ENCODE measurements at regions not wholly inside any gene's neighbourhood (a gene's known extent, or its start where the extent isn't known, plus 50 kb on each side); places are given as distances from the start of the nearest gene placed in this dataset.

DNA sequence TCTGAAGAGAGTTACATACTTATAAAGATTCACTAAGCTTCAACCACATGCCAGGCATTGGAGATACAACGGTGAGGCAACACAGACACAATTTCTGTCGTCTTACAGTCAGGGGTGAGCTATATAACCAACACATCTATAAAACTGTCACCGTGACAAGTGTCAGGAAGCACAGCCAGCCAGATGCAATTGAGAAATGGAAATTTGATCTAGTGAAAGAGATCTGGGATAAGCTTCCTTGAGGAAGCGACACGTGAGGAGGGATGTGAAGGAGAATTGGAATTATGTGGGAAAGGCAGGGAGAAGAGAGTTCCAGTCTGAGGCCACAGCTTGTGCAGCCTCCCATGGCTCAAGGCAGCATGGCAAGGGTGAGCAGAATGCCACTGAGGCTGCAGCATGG is 50.9 kb upstream of the ZNF354B start:
- H3K4me3 ChIP-seq (replicated peaks; ENCODE audit: low read depth, low read length) = no peak overlapping the region
- TF ChIP-seq, protein P1, sequence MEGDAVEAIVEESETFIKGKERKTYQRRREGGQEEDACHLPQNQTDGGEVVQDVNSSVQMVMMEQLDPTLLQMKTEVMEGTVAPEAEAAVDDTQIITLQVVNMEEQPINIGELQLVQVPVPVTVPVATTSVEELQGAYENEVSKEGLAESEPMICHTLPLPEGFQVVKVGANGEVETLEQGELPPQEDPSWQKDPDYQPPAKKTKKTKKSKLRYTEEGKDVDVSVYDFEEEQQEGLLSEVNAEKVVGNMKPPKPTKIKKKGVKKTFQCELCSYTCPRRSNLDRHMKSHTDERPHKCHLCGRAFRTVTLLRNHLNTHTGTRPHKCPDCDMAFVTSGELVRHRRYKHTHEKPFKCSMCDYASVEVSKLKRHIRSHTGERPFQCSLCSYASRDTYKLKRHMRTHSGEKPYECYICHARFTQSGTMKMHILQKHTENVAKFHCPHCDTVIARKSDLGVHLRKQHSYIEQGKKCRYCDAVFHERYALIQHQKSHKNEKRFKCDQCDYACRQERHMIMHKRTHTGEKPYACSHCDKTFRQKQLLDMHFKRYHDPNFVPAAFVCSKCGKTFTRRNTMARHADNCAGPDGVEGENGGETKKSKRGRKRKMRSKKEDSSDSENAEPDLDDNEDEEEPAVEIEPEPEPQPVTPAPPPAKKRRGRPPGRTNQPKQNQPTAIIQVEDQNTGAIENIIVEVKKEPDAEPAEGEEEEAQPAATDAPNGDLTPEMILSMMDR (IDR thresholded peaks at IDR 0.05; ENCODE audit: low read depth, low read length, missing control alignments) = no peak
- DNase-seq (ENCODE audit: extremely low read depth, low read depth) = no peak

DNA sequence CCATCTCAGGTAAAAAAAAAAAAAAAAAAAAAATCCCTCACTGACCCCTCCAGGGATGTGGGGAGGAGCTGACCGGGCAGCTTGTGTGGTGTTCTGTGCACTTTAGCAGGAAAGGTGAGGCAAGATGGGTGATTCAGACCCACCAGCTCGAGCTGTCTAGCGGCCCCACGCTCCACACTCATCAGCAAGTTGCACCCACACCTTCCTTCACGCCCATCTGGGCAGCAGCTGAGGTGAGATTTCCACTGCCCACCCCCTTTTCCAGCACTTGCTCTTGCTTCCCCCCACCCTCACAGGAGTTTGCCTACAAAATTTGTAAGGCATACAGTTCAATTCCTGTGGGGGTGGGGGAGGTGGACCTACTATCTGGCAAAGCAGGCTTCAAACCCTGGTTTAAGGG is 58.7 kb upstream of the ZNF354B start:
- TF ChIP-seq, protein P1 (IDR thresholded peaks at IDR 0.05; ENCODE audit: low read depth, low read length, missing control alignments) = no peak
- no peak for DNase-seq (ENCODE audit: extremely low read depth, low read depth)
- no peak overlapping the region for H3K4me3 ChIP-seq (replicated peaks; ENCODE audit: low read depth, low read length)

DNA sequence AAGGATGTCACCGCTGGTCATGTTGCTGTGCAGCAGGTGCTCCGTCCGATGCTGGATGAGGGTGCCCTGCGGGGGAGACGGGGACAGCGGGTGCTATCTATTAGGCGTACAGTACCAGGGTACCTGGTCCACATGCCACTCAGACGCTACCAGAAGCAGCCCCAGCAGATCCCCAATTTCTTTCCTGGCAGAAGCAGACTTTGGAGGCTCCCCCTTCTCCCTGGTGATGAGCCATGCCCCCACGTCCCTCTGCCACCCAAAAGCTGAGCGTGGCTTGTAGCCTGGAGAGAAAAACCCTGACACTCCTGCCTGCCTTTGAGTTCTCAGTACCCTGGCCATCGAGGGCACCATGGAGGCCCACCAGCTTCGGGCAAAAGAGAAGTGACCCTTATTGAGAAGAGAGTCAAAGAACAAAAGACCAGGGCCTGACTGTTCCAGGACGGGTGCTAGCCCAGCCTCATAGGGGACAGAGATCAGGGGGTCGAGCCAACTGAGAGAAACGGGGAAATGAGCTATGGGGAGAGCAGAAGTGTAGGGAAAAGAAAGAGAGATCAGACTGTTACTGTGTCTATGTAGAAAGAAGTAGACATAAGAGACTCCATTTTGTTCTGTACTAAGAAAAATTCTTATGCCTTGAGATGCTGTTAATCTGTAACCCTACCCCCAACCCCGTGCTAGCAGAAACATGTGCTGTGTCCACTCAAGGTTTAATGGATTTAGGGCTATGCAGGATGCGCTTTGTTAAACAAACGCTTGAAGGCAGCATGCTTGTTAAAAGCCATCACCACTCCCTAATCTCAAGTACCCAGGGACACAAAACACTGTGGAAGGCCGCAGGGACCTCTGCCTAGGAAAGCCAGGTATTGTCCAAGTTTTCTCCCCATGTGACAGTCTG is 62.0 kb upstream of the ZNF354B start:
- no peak for DNase-seq (ENCODE audit: extremely low read depth, low read depth)
- TF ChIP-seq, protein P1 (IDR thresholded peaks at IDR 0.05; ENCODE audit: low read depth, low read length, missing control alignments) = no peak
- H3K4me3 ChIP-seq (replicated peaks; ENCODE audit: low read depth, low read length) = no peak overlapping the region

DNA sequence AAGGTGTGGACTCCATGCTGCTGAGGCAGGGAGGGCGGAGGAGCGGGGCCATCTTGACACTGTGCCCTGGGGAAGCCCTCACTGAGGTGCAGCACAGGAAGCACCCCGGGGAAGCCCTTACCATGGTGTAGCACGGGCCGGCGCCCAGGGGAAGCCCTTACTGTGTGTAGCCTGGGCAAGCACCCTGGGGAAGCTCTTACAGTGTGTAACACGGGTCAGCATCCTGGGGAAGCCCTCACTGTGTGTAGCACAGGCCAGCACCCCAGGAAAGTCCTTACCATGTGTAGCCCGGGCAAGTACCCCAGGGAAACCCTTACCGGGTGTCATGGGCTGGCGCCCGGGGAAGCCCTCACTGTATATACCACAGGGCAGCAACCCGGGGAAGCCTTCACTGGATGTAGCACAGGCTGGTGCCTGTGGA is 62.6 kb upstream of the ZNF354B start:
- DNase-seq (ENCODE audit: extremely low read depth, low read depth) = no peak
- TF ChIP-seq, protein P1 (IDR thresholded peaks at IDR 0.05; ENCODE audit: low read depth, low read length, missing control alignments) = no peak
- no peak overlapping the region for H3K4me3 ChIP-seq (replicated peaks; ENCODE audit: low read depth, low read length)

DNA sequence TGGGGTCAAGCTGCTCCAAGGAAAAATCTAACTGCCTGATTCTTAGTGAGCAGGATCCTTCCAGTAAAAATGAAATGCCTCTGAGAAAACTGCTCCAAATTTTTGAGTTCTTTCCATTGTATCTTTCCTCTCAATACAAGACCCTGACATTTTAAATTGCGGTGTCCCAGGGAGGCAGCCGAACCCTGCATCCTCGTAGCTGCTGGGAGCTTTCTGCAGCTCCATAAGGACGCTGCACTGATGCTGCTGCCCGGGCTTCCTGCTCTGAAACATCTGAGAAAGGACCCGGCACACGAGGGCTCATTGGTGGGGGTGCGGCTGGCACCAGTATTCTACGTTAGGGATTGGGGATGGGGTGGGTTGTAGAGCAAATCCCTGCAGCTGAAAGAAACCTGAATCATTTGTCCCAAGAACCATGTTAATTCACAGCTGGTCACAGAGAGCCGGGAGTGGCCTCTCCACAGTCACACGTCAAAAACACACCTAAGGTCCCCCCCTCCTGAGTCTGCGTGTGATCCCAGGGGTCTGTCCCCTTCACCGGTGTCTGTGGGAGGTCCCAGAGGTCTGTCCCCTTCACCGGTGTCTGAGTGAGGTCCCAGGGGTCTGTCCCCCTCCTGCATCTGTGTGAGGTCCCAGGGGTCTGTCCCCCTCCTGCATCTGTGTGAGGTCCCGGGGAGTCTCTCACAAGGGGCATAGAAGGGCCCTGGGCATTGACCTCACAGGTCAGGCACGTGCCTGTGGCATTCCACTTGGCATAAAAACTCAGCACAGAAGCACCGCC is 63.4 kb upstream of the ZNF354B start:
- TF ChIP-seq, protein P1 (IDR thresholded peaks at IDR 0.05; ENCODE audit: low read depth, low read length, missing control alignments) = no peak
- DNase-seq (ENCODE audit: extremely low read depth, low read depth) = no peak
- no peak overlapping the region for H3K4me3 ChIP-seq (replicated peaks; ENCODE audit: low read depth, low read length)

DNA sequence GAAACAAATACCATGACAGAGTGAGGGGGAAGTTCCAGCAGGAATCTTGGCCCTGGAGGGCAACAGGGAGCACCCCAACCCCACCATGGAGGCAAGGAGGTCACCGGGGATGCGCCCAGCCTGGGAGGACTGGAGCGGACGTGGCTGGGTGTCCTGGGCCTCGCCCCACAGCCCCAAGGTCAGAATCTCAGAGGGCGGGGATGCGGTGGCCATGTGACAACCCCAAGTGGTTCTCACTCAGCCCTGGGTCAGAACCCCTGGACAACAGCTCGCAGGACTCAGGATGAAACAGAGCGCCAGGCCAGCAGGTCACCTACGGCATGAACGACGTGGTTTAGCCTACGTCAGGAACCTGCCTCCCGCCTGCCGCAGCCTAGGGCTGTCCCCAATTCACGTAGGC is 64.0 kb upstream of the ZNF354A start:
- H3K4me3 ChIP-seq (replicated peaks; ENCODE audit: low read depth, low read length) = no peak overlapping the region
- no peak for DNase-seq (ENCODE audit: extremely low read depth, low read depth)
- TF ChIP-seq, protein P1 (IDR thresholded peaks at IDR 0.05; ENCODE audit: low read depth, low read length, missing control alignments) = no peak
